Limb (tissue), 2 donors: ENCODE measurements at regions not wholly inside any gene's neighbourhood (a gene's known extent, or its start where the extent isn't known, plus 50 kb on each side); places are given as distances from the start of the nearest gene placed in this dataset.
"Not testable (repeated sequence)": the region's sequence is repeated elsewhere in the genome, so short reads cannot be mapped to it uniquely, and the experiment has no call there.

Source experiments
- DNase-seq, 2 donors: peaks; one replicate each; pipeline ENCODE4 v3.0.0-alpha.2; 2016; ENCODE audit errors: extremely low spot score in 2 of 2

DNA sequence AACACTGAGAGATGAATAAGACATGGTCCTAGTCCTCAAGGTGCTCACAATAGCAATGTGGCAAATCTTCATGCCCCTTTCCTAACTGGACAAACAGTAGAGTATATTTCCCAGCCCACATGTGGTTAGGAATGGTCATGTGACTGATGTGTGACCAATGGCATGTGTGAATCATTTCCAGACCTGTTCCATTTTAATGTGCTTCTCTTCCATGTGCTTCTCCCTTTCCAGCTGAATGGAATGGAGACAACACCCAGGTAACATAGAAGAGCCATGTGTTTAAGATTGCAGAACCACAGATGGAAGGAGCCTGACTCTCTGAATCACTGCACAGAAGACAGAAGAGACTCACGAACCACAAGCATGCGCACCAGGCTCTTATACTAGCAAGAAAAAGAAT, 409.9 kb upstream of the NFIA start:
- DNase-seq: no peak

- DNase-seq: no peak
Measured at GRCh38 chr1:60670302-60670701, 412.1 kb upstream of the NFIA start.

DNA sequence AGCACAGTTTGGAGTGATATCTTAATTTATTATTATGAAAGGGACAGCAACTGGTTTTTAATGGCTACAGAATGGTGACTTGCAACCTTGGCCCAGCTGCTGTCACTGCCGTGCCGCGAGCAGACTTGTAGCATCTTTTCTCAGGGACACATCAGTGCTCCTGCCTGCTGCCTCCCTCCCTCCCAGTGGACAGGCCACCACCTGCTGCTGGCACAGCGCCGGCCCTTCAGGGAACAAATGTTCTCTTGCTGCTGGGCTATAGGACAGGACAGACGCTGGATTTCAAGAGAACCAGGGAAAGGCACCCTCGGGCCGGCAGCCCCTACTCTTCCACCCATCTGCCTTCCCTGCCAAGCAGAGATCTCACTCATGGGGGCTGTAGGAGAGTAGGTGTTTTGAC, 413.8 kb upstream of the NFIA start:
- peak in 1 of 2 donors; percentile 51 for DNase-seq

GRCh38 chr1:60665311-60665710, 417.1 kb upstream of the NFIA start:
- no peak for DNase-seq

DNA sequence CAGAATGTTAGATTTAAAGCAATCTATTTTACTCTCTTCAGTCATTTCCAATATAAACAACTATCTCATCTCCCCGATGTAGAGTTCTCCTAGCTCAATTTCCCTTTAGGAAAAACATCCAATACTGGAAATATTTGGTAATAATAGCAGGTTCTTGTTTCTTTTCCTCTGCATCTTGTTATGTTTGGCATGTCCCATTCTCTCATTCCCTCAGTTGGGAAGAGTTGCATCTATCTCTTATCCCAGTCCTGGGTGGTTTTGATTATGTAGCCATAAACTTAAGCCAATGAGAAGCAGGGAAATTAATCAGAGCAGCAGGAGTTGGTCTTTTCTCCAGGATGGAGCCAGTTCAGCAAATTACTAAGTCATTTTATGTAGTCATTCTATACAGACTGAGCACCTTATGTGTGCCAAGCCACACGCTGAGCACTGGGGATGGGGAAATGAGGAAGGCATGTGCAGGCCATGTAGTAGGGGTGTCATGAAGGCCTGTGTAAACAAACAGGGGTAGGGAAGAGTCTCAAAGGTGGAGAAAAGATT, 418.2 kb upstream of the NFIA start:
- DNase-seq: peak in 1 of 2 donors; percentile 21

- DNase-seq: no peak
Measured at GRCh38 chr1:60662486-60663044, 419.8 kb upstream of the NFIA start.

DNA sequence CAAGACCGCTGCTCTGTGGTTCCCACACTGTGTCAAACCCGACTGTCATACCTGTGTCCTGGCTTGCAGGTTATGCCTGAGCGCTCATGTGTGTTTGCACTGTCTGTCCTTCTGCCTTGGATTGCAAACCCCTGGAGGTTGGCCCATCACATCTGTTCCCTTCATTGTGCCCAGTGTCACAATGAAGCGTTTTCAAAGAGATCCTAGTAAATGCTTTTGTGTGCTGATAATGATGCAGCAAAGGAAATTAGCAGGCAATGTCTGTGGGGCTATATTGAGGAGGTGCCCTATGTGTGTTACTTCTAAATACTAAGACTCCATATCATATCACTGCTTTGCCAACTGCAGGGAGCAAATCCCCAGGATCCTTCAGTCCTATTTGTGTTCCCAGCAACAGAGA, 424.4 kb upstream of the NFIA start:
- no peak for DNase-seq

GRCh38 chr1:60655679-60656355, 426.5 kb upstream of the NFIA start:
- DNase-seq: no peak

DNA sequence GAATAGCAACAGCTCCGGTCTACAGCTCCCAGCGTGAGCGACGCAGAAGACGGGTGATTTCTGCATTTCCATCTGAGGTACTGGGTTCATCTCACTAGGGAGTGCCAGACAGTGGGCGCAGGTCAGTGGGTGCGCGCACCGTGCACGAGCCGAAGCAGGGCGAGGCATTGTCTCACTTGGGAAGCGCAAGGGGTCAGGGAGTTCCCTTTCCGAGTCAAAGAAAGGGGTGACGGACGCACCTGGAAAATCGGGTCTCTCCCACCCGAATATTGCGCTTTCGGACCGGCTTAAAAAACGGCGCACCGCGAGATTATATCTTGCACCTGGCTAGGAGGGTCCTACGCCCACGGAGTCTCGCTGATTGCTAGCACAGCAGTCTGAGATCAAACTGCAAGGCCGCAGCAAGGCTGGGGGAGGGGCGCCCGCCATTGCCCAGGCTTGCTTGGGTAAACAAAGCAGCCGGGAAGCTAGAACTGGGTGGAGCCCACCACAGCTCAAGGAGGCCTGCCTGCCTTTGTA, 442.3 kb upstream of the NFIA start:
- not testable (repeated sequence) for DNase-seq

- DNase-seq: no peak
Measured at GRCh38 chr1:60639287-60639686, 443.1 kb upstream of the NFIA start.

DNA sequence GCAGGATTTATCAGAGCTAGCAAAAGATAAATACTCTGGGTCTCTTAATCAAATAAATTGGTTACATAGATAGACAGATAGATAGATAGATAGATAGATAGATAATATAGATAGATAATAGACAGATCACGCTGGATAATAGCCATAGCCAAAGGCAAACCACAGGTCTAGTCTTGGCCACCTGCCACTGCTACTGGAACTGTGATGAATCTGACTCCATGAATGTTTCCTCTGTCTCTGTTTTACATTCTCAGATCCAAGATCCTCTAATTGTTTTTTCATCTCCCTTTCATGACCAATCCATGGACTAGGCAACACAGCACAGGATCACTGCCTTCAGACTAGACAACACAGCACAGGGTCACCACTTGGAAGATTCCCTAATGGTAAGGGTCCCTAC, 444.7 kb upstream of the NFIA start:
- DNase-seq: no peak

- DNase-seq: no peak
Measured at GRCh38 chr1:60636946-60637345, 445.4 kb upstream of the NFIA start.

- no peak for DNase-seq
Measured at GRCh38 chr1:60634106-60634505, 448.3 kb upstream of the NFIA start.

- DNase-seq: no peak
Measured at GRCh38 chr1:60622486-60622885, 459.9 kb upstream of the NFIA start.

DNA sequence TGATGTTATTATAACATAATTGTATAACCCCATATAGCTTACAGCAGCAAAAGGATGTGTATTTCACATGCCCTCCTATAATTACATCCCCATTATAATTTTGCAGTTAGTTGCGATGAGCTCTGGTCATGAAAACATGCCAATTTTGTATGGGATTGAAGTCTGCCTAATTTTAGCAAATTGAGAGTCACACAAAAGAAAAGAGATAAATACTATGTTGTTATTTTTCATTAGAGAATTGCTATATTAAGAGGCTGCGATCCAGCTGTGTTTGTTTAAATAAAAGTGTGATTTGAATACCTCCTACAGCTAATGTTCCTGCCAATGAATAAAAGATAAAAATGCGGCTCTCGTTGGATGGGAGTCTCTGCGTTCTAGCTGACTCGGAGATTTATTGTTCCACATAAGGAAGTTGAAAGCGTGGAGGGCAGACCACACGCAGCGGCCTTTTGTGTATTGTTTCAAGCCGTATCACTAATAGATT, 461.0 kb upstream of the NFIA start:
- peak; percentile 50 to 55 for DNase-seq

DNA sequence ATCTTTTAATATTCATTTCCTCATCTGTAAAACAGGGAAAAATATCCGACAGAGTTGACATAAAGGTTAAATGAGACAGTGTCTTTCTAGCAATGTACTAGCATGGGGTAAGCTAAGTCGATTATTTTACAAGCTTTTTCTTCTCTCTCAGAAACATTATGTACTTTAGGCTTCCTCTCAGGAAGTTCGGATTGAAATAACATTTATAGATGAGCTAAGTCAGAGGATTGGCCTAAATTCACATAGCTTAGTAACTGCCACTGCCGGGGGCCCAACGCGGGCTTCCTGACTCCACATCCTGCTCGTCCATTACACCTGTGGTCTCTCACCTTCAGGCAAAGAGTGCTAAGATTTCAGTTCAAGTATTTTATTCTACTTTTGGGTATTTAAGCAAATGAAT, 462.3 kb upstream of the NFIA start:
- peak; percentile 30 to 40 for DNase-seq

DNA sequence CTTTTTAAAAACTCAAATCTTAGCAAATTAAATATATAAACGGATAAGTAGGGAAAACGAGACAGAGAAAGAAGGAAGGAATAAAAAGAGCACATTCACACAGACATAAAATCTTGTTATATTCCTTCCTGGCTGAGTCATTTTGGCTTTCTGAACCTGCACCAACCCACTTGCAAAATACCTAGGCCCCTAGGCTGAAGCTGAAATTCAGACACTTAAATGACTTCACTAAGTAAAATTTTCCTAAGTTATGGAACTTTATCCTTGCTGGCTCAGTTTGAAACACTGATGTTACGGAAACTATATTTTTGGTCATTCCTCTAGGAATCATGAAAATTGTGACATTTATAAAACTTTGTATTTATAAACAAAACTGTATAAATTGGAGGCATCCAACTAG, 462.8 kb upstream of the NFIA start:
- no peak for DNase-seq

- DNase-seq: peak in 1 of 2 donors; percentile 54
Measured at GRCh38 chr1:60615666-60616065, 466.7 kb upstream of the NFIA start.

DNA sequence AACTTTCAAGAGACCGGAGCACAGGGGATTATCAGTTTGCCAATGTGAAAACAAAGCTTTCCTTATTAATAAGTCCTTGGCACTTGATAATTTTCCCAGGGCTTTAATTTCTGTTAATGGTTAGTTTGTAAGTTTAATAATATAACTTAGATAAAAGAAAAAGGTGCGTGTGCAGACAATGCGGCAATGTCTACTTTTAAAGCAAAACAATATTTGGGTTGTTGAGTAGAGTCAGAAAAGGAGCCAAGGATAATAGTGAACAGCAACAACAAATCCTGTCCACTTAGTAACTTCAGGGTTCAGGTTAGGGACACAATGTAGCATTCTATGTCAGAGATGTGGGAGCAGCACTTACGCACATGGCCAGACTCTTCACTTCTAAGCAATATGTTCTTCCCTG, 469.6 kb upstream of the NFIA start:
- no peak for DNase-seq

DNA sequence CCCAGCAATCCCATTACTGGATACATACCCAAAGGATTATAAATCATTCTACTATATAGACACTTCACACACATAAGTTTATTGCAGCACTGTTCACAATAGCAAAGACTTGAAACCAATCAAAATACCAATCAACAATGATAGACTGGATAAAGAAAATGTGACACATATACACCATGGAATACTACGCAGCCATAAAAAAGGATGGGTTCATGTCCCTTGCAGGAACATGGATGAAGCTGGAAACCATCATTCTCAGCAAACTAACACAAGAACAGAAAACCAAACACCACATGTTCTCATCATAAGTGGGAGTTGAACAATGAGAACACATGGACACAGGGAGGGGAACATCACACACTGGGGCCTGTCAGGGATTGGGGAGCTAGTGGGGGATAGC, 475.4 kb upstream of the NFIA start:
- not testable (repeated sequence) for DNase-seq

GRCh38 chr1:60600532-60600931, 481.8 kb upstream of the NFIA start:
- no peak for DNase-seq

DNA sequence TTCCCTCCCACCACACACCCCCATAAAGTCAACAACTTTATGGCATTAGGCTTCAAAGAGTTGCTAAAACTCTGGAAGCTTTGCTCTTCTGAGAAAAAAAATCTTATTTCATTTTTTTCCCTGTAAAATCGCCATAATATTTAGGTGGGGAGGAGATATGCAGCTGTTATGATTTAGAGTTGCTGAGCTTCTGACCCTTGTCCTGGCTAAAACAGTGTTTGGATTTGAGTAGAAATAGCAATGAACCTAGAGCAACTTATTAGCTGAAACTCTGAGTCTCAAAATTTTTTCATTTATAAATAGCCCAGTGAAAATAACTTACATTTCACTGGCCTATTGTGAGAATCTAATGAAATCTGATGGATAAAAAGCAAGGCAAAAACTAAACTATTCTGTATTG, 482.8 kb upstream of the NFIA start:
- no peak for DNase-seq
